HG02623 (cell line): ENCODE measurements at regions not wholly inside any gene's neighbourhood (a gene's known extent, or its start where the extent isn't known, plus 50 kb on each side); places are given as distances from the start of the nearest gene placed in this dataset.

Experiments
- ATAC-seq: cut with Tn5 transposase; IDR thresholded peaks from one replicate; pipeline ENCODE4 v1.9.1; 2021; ENCODE audit warnings: moderate library complexity; ENCODE audit not compliant: unreplicated experiment

DNA sequence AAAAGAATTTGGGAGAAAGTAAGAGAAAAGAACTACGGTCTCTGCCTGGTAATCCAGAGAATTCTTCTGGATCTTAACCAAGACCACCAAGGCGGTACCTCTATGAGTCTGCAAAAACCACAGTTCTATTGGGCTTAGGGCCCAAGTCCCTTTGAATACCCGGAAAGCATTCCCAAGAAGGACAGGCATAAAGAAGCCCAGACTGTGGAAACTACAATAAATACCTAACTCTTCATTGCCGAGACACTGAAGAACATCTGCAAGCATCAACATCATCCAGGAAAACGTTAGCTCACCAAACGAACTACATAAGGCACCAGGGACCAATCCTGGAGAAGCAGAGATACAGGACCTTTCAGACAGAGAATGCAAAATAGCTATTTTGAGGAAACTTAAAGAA lies 162.3 kb upstream of the TMC3 start:
- no peak for ATAC-seq

- ATAC-seq: no peak
Measured at GRCh38 chr15:81534124-81534523, 160.1 kb upstream of the TMC3 start.

- no peak for ATAC-seq
Measured at GRCh38 chr15:81532001-81532400, 158.0 kb upstream of the TMC3 start.

- ATAC-seq: no peak
Measured at GRCh38 chr15:81531109-81531592, 157.1 kb upstream of the TMC3 start.

GRCh38 chr15:81530271-81530691 lies 156.3 kb upstream of the TMC3 start:
- no peak for ATAC-seq

DNA sequence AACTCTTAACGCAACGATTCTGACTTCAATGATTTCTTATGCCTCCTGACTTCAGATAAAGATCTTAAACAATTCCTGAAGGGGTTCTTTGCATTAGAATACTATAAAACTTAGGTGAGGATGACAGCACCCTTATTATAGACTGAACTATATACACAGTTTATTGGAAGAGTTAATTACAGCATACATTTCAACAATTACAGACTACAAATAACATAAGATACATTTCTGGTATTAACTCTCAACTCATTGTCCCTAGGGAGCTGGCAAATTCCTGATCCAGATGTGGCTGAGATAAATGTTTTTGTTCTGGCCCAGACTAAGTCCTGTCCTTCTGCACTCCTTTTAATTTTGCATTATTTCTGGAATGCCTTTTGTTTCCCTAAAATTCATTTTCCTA lies 155.5 kb upstream of the TMC3 start:
- no peak for ATAC-seq

- no peak for ATAC-seq
Measured at GRCh38 chr15:81526029-81526428, 152.0 kb upstream of the TMC3 start.

DNA sequence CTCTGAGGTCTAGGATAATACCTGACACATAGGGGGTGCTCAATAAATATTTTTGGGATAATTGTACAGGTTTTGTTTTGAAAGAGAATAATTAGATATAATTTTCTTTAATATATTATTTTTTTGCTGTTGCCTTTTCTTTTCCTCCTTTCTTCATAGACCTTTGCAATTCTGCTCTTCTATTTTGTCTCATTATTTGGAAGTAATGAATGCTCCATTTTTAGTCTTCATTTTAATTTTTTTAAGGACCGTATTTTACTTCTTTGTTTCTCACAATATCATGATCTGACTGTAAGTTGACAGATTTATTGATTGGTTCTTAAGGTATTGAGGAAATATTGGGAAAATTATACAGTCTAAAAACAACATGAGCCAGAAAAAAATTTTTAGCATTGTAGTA lies 150.5 kb upstream of the TMC3 start:
- ATAC-seq: no peak

- ATAC-seq: no peak
Measured at GRCh38 chr15:81523867-81524266, 149.9 kb upstream of the TMC3 start.

DNA sequence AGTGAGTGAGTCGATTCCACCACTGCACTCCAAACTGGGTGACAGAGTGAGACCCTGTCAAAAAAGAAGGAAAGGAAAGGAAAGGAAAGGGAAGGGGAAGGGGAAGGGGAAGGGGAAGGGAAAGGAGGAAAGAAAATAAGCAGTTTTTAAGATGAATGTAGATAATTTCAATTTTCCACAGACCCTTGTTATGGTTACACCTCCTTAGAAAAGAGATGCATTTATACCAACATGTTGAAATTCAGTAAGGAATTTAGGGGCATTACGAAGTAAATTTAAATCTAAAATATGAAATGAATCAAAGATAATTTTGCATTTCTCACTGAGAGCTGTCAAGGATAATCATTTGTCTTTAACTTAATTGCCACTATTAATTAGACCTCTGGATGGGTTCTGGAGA lies 146.5 kb upstream of the TMC3 start:
- ATAC-seq: no peak

- no peak for ATAC-seq
Measured at GRCh38 chr15:81516461-81516860, 142.4 kb upstream of the TMC3 start.

GRCh38 chr15:81516012-81516411 lies 142.0 kb upstream of the TMC3 start:
- ATAC-seq: no peak

DNA sequence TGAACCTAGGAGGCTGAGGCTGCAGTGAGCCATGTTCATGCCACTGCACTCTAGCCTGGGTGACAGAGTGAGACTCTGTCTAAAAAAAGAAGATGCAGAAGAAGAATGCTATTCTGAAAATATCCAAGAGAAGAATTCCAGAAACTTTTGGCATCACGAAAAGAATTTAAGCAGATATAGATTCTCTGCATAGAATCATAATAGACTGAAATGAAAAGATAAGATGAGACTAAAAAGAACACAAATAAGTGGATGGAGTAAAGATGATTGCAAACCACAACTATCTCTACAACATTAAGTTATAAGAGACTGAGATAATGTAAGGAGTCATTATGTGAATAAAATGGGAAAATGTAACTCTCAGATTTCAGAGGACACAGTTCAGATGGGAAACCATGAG lies 140.7 kb upstream of the TMC3 start:
- no peak for ATAC-seq

- no peak for ATAC-seq
Measured at GRCh38 chr15:81511138-81511537, 137.1 kb upstream of the TMC3 start.

GRCh38 chr15:81507831-81508230 lies 133.8 kb upstream of the TMC3 start:
- ATAC-seq: no peak

DNA sequence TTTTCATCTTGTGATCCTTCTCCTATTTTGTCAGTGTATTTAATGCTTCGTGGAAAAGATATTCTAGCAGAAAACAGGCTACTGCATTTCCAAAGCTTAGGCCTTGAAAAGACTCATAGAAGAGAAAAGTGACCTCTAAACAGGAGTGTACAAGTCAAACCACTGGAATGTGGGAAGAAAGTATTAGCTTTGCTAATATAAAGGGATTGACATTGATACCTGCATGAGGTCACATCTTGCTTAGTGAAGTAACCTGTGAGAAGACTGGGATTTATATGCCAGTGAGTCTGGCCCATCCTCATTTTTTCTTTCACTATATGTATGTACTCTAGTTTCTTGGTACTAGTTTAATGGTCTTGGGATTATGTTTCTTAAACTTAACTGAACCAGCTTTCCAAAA lies 132.9 kb upstream of the TMC3 start:
- ATAC-seq: no peak

DNA sequence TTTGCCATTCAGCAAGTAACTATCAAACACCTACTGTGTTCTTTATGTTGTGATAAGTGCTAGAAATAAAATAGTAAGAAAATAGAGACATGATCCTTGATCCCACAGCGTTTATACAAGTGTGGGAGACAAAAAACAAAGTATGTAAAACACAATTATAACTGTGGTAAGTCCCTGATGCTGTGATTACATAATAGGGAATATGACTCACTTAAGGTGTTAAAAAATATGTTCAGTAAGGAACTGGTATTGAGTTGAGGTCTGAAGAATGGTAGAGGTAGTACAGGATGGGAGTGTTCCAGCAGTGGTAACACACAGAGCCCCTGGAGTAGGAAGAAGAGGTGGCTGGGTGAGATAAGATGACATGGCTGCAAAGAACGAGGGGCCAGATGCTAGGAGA lies 132.1 kb upstream of the TMC3 start:
- no peak for ATAC-seq

GRCh38 chr15:81504170-81504905 lies 130.3 kb upstream of the TMC3 start:
- ATAC-seq: no peak

DNA sequence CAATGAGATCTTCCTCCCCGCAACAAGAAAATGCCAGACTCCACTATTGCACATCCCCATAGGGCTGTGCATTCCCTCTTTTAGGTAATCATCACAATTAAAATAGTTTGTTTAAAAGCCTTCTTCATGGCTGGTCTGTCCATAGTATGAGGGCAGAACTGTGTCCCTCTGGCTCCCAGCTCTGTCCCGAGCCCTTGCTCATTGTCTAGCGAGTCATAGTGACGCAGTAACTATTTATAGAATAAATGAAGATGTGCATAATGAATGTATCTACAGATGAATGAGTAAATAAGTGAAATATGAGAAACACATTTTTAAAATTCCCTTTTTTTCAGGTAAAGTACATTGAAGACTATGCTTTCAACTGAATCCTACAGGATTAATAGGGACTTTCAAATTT lies 128.4 kb upstream of the TMC3 start:
- no peak for ATAC-seq

DNA sequence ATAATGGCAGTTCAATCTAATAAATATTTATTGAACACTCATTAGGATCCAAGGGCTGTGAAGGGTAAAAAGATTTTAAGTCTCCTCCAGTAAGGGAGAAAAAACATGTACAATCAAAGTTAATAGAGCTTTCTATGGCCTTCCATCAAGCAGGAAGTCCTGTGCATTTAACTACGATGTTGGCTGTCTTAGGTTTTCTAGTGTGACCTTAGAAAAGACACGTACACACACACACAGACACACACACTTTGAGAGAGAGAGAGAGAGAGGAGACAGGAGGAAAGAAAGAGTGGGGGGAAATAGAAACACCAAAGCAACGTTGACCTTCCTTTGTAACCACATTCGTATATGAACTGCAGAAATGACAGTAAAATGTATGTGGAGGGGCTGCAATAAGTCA lies 126.1 kb upstream of the TMC3 start:
- ATAC-seq: no peak

DNA sequence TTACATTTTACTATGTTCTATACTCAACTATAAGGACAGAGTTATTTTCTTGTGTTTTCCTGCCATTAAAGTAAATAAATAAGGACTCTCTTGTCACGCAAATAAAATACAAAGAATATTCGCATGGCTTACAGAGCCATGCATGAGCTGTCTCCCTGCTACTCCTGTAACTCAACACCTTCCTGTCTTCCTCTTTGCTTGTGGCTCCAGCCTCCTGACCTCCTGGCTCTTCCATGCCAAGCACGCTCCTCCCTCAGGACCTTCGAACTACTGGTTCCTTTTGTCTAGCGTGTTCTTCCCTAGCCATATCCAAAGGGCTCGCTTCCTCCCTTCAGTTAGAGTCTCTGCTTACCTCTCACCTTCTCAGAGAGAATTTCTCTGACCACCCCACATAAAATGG lies 124.3 kb upstream of the TMC3 start:
- ATAC-seq: no peak

DNA sequence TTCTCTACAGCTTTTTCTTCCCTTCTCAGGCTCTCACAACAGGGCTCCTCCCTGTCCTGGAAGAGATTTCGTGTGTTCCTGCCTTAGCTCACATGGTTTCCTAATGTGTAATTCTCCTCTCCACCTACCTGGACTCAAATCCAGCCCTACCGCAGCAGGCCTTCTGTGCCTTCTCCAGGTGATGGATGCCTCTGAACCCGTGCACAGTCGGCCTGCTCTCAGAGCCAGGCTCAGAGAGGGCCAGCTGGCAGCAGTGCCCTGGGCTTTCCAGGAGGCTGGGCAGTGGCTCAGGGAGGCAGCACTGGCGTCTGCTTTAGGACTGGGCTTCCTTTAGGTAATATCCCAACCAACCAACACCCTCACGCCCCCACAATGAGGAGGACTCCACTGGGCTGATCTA lies 123.2 kb upstream of the TMC3 start:
- ATAC-seq: no peak

- no peak for ATAC-seq
Measured at GRCh38 chr15:81495780-81496467, 121.9 kb upstream of the TMC3 start.
